K562 (cell line): ENCODE measurements at regions not wholly inside any gene's neighbourhood (a gene's known extent, or its start where the extent isn't known, plus 50 kb on each side); places are given as distances from the start of the nearest gene placed in this dataset.

Source experiments
- FOSL1 ChIP-seq: fragments of 200-800 bp; sonication (Bioruptor generic); conservative IDR thresholded peaks from 2 replicates; pipeline ENCODE4 v1.6.1; 2016; ENCODE audit warnings: missing genetic modification characterization, missing compliant biosample characterization
- TF ChIP-seq, protein P1 (sequence below), 3 experiments: IDR thresholded peaks in 2 of 3; conservative IDR thresholded peaks in 1 of 3; 2 replicates each; pipeline ENCODE4 v1.5.1; 2011 to 2012; ENCODE audit warnings: low read length in 3 of 3, mild to moderate bottlenecking in 3 of 3, control low read depth in 2 of 3, improper control_type of control experiment in 1 of 3, inconsistent platforms in 1 of 3, low read depth in 1 of 3, mixed read lengths in 1 of 3, moderate library complexity in 1 of 3; ENCODE audit not compliant: insufficient read depth in 2 of 3

DNA sequence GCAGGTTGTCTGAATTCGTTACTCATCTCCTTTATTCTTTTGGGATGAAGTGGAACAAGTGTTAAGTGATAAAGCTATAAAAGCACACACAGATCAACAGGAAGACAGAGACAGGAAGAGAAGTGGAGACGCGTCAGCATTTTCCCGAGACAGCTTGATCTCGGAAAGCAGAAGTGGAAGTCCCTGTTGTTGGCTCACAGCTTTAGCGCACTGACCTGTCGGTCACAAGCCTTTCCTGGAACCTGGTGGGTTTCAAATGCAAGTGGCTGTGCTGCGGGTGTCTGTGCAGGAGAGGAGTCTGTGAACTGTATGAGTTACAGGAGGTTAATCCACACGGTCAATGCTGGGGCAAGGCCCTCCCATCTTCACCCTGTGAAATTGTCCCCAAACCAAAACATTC lies 116.6 kb upstream of the PELI1 start:
- no peak for TF ChIP-seq FOSL1
- TF ChIP-seq, protein P1, sequence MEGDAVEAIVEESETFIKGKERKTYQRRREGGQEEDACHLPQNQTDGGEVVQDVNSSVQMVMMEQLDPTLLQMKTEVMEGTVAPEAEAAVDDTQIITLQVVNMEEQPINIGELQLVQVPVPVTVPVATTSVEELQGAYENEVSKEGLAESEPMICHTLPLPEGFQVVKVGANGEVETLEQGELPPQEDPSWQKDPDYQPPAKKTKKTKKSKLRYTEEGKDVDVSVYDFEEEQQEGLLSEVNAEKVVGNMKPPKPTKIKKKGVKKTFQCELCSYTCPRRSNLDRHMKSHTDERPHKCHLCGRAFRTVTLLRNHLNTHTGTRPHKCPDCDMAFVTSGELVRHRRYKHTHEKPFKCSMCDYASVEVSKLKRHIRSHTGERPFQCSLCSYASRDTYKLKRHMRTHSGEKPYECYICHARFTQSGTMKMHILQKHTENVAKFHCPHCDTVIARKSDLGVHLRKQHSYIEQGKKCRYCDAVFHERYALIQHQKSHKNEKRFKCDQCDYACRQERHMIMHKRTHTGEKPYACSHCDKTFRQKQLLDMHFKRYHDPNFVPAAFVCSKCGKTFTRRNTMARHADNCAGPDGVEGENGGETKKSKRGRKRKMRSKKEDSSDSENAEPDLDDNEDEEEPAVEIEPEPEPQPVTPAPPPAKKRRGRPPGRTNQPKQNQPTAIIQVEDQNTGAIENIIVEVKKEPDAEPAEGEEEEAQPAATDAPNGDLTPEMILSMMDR (IDR thresholded peaks at IDR 0.05 in 2 of 3, conservative IDR thresholded peaks at IDR 0.05 in 1 of 3; ENCODE audit: insufficient read depth in 2 of 3, low read depth in 1 of 3, low read length in 3 of 3), result no peak
